ENCODE measurements at regions not wholly inside any gene's neighbourhood (a gene's known extent, or its start where the extent isn't known, plus 50 kb on each side); places are given as distances from the start of the nearest gene placed in this dataset.
"Not testable (repeated sequence)": the region's sequence is repeated elsewhere in the genome, so short reads cannot be mapped to it uniquely, and the experiment has no call there.

- no peak for DNase-seq (ENCODE audit: low read depth)
These were observed 323.9 kb downstream of the NNT start for GRCh38 chr5:43926923-43927322.

GRCh38 chr5:43920422-43920821 is 317.4 kb downstream of the NNT start:
- no peak for DNase-seq (ENCODE audit: low read depth)

- no peak for DNase-seq (ENCODE audit: low read depth)
These were observed 314.9 kb downstream of the NNT start for GRCh38 chr5:43917925-43918324.

GRCh38 chr5:43903129-43903528 is 300.1 kb downstream of the NNT start:
- no peak for DNase-seq (ENCODE audit: low read depth)

GRCh38 chr5:43900974-43901373 is 298.0 kb downstream of the NNT start:
- no peak for DNase-seq (ENCODE audit: low read depth)

- no peak for DNase-seq (ENCODE audit: low read depth)
These were observed 292.9 kb downstream of the NNT start for GRCh38 chr5:43895876-43896275.

- DNase-seq (ENCODE audit: low read depth) = no peak
These were observed 291.1 kb downstream of the NNT start for GRCh38 chr5:43893951-43894684.

GRCh38 chr5:43891112-43891511 is 288.1 kb downstream of the NNT start:
- no peak for DNase-seq (ENCODE audit: low read depth)

- no peak for DNase-seq (ENCODE audit: low read depth)
These were observed 286.3 kb downstream of the NNT start for GRCh38 chr5:43889233-43889632.

GRCh38 chr5:43875741-43876140 is 272.8 kb downstream of the NNT start:
- no peak for DNase-seq (ENCODE audit: low read depth)

- DNase-seq (ENCODE audit: low read depth) = peak; percentile 86
These were observed 271.8 kb downstream of the NNT start for GRCh38 chr5:43874772-43875171.

- no peak for DNase-seq (ENCODE audit: low read depth)
These were observed 270.8 kb downstream of the NNT start for GRCh38 chr5:43873791-43874190.

GRCh38 chr5:43859309-43859708 is 256.3 kb downstream of the NNT start:
- no peak for DNase-seq (ENCODE audit: low read depth)

- no peak for DNase-seq (ENCODE audit: low read depth)
These were observed 252.5 kb downstream of the NNT start for GRCh38 chr5:43855452-43855851.

GRCh38 chr5:43854697-43855292 is 251.8 kb downstream of the NNT start:
- DNase-seq (ENCODE audit: low read depth) = no peak

- DNase-seq (ENCODE audit: low read depth) = no peak
These were observed 249.3 kb downstream of the NNT start for GRCh38 chr5:43852279-43852678.

- no peak for DNase-seq (ENCODE audit: low read depth)
These were observed 248.8 kb downstream of the NNT start for GRCh38 chr5:43851741-43852140.

GRCh38 chr5:43840424-43841125 is 237.6 kb downstream of the NNT start:
- peak; percentile 9 for DNase-seq (ENCODE audit: low read depth)

- peak; percentile 91 for DNase-seq (ENCODE audit: low read depth)
These were observed 236.2 kb downstream of the NNT start for GRCh38 chr5:43839218-43839617.

- DNase-seq (ENCODE audit: low read depth) = no peak
These were observed 235.0 kb downstream of the NNT start for GRCh38 chr5:43837996-43838395.

GRCh38 chr5:43837091-43837490 is 234.1 kb downstream of the NNT start:
- DNase-seq (ENCODE audit: low read depth) = no peak

- DNase-seq (ENCODE audit: low read depth) = no peak
These were observed 231.0 kb downstream of the NNT start for GRCh38 chr5:43833961-43834360.

- DNase-seq (ENCODE audit: low read depth) = not testable (repeated sequence)
These were observed 221.5 kb downstream of the NNT start for GRCh38 chr5:43824325-43824964.

Data from HS-27A (cell line).